Naive B cell (primary cell): ENCODE measurements at regions not wholly inside any gene's neighbourhood (a gene's known extent, or its start where the extent isn't known, plus 50 kb on each side); places are given as distances from the start of the nearest gene placed in this dataset.

ENCODE experiments used
- ATAC-seq, 2 donors: fragments of 150-1000 bp; cut with Tn5 transposase; 2 replicates each; pipeline ENCODE4 v1.10.0; 2021; ENCODE audit warnings: low read depth in 2 of 2, mild to moderate bottlenecking in 2 of 2, moderate library complexity in 2 of 2
- DNase-seq: peaks from one replicate; pipeline ENCODE4 v3.0.0; 2022
- H3K27ac Mint-ChIP-seq, 6 donors: one replicate each; pipeline ENCODE4 v1.8.0; 2020 to 2022; ENCODE audit warnings: mild to moderate bottlenecking in 6 of 6, mixed read lengths in 6 of 6, moderate library complexity in 5 of 6, inconsistent platforms in 2 of 6
- H3K27me3 Mint-ChIP-seq, 3 donors: one replicate each; pipeline ENCODE4 v1.8.0; 2021 to 2022; ENCODE audit warnings: mixed read lengths in 3 of 3, mild to moderate bottlenecking in 1 of 3
- H3K36me3 Mint-ChIP-seq, 2 donors: one replicate each; pipeline ENCODE4 v1.8.0; 2020 to 2022; ENCODE audit warnings: mixed read lengths in 2 of 2, inconsistent platforms in 1 of 2, mild to moderate bottlenecking in 1 of 2
- H3K4me1 Mint-ChIP-seq, 3 donors: one replicate each; pipeline ENCODE4 v1.8.0; 2020 to 2022; ENCODE audit warnings: mixed read lengths in 3 of 3, inconsistent platforms in 1 of 3, mild to moderate bottlenecking in 1 of 3, moderate library complexity in 1 of 3
- H3K4me3 Mint-ChIP-seq, 8 donors: one replicate each; pipeline ENCODE4 v1.8.0; 2020 to 2022; ENCODE audit warnings: mild to moderate bottlenecking in 8 of 8, mixed read lengths in 8 of 8, moderate library complexity in 8 of 8, inconsistent platforms in 2 of 8
- H3K9me3 Mint-ChIP-seq, 7 donors: one replicate each; pipeline ENCODE4 v1.8.0; 2020 to 2022; ENCODE audit warnings: mixed read lengths in 7 of 7, mild to moderate bottlenecking in 5 of 7, inconsistent platforms in 2 of 7, moderate library complexity in 1 of 7

DNA sequence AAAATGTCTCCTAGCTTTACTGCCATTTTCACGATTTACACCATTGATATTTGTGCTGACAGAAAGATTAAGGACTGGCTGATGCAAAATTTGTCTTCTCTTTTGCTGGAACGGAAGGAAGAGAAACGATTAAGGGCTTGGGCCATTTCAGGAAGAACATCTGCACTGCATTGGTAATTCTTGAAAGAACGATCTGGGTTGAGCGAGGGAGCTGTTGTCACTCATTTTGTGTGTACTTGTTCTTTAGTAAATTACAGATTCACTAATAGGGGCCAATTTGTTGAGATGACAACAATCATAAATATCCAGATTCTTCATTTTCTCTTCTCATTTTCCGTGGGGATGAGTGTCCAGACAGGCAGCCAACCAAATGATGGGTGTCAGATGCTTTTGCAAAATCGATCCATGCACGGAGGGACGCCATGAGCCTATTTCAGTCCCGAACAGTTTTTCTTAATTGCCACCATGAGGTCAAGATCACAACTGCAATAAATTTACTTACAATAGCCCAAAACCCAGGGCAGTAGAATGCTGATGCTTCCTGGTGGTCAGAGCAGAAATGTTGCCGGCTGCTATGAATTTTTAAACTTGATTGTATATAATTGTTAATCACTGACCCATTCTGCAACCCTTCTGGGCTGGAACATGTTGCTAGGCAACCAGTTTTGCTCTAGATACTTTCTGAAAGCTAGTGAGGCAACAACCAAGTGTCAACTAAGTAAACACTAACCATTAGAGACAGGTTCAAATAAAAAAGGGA, 132.4 kb upstream of the TIAM1 start:
- Mint-ChIP-seq H3K36me3 (no peaks in the 10 kb centered on the region), H3K27me3 (no peaks in the 10 kb centered on the region), H3K9me3 (peaks cover 0 to 12% (median 4%) of the 10 kb centered on the region in 7 donors), H3K4me1 (no peaks in the 10 kb centered on the region), H3K4me3 (no peak overlapping the region), H3K27ac (no peak overlapping the region)
- no peak for ATAC-seq
- no peak for DNase-seq

- peaks cover 0 to 4% (median 0%) of the 10 kb centered on the region in 7 donors for H3K9me3 Mint-ChIP-seq
- H3K27me3 Mint-ChIP-seq = no peaks in the 10 kb centered on the region
- H3K4me3 Mint-ChIP-seq = no peak overlapping the region
These were observed 131.2 kb upstream of the TIAM1 start for GRCh38 chr21:31475223-31475622.

GRCh38 chr21:31473685-31474345, 129.8 kb upstream of the TIAM1 start:
- Mint-ChIP-seq H3K27me3 (no peaks in the 10 kb centered on the region), H3K4me1 (no peaks in the 10 kb centered on the region), H3K27ac (peak overlapping the region in 1 of 6 donors; percentile 81), H3K9me3 (peaks cover 0 to 3% (median 0%) of the 10 kb centered on the region in 7 donors), H3K36me3 (no peaks in the 10 kb centered on the region), H3K4me3 (no peak overlapping the region)
- DNase-seq = no peak
- no peak for ATAC-seq

More at GRCh38 chr21:31475223-31475622, 131.2 kb upstream of the TIAM1 start:
- peak overlapping the region in 1 of 6 donors; percentile 60 for H3K27ac Mint-ChIP-seq
- ATAC-seq (no peak), DNase-seq (no peak)
- no peaks in the 10 kb centered on the region for H3K4me1 Mint-ChIP-seq
- H3K36me3 Mint-ChIP-seq = no peaks in the 10 kb centered on the region

- no peaks in the 10 kb centered on the region for H3K4me1 Mint-ChIP-seq
- DNase-seq = no peak
- H3K36me3 Mint-ChIP-seq = no peaks in the 10 kb centered on the region
- no peak overlapping the region for H3K4me3 Mint-ChIP-seq
- H3K27ac Mint-ChIP-seq = no peak overlapping the region
- H3K9me3 Mint-ChIP-seq = peaks cover 0 to 1% (median 0%) of the 10 kb centered on the region in 7 donors
- ATAC-seq = no peak
- no peaks in the 10 kb centered on the region for H3K27me3 Mint-ChIP-seq
These were observed 127.8 kb upstream of the TIAM1 start for GRCh38 chr21:31471865-31472264.

DNA sequence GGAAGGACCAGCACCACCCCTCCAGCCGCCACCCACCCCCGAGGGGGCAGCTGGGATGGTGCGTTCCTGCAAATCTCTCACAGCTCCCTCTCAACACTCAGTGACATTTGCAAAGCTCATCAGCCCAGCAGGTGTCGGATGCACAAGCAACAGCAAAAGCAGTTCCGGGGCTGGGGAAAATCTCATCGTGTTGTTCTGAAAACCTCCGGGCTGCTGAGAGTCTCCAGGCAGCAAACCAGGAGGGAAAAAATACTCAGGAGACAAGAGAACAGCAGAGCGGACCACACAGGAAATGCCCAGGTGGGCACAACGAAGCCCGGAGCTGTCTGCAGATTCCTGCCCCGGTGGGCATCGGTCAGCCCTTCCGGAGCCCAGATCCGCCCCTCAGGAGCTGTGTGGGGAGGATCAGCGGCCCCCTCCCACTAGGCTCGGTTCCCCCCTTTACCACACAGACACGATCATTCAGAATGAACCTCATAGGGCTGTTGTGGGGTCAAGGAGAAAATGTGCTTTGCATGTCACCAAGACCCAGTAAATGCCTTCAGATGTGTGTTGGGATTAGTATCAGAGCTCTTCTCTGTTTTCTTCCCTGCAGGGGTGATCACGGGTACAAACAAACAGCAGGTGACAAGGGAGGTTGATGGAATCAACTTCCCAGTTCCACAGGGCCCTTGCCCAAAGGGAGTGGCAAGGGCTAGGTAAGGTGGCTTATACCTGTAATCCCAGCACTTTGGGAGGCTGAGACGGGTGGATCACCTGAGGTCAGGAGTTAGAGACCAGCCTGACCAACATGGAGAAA, 127.0 kb upstream of the TIAM1 start:
- ATAC-seq = no peak
- Mint-ChIP-seq H3K4me3 (no peak overlapping the region), H3K27ac (no peak overlapping the region)

GRCh38 chr21:31460980-31461379, 116.9 kb upstream of the TIAM1 start:
- Mint-ChIP-seq H3K9me3 (peaks cover 0 to 3% (median 0%) of the 10 kb centered on the region in 7 donors), H3K36me3 (no peaks in the 10 kb centered on the region), H3K27ac (no peak overlapping the region), H3K27me3 (no peaks in the 10 kb centered on the region), H3K4me1 (peaks cover 7 to 12% (median 8%) of the 10 kb centered on the region in 3 donors), H3K4me3 (peak overlapping the region in 1 of 8 donors; percentile 27)
- DNase-seq (no peak), ATAC-seq (peak in 1 of 2 donors; percentile 20)

More for the DNA sequence above, 127.0 kb upstream of the TIAM1 start:
- no peak for DNase-seq
- no peaks in the 10 kb centered on the region for H3K36me3 Mint-ChIP-seq
- H3K9me3 Mint-ChIP-seq = peaks cover 0 to 1% (median 0%) of the 10 kb centered on the region in 7 donors
- no peaks in the 10 kb centered on the region for H3K4me1 Mint-ChIP-seq
- no peaks in the 10 kb centered on the region for H3K27me3 Mint-ChIP-seq

DNA sequence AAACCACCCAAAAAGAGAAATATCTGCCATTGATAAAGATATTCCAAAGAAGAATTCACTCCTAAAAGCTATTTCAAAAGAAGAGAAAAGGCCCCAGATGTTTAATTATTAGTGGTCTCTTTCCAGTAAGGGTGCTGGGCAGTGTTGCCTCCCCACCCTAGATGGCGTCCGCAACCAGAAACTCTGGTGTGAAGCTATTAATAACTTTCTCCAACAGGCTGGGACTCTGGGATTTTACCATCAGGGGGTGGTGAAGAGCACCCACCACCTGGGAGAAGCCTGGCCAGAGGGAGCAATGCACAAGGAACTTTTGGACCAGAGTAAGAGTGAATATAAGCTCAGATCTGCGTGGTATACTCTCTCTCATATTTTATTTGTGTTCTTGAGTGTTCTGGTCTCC, 115.4 kb upstream of the TIAM1 start:
- Mint-ChIP-seq H3K4me1 (peaks cover 7 to 12% (median 8%) of the 10 kb centered on the region in 3 donors), H3K27me3 (no peaks in the 10 kb centered on the region), H3K36me3 (no peaks in the 10 kb centered on the region), H3K27ac (peak overlapping the region in 1 of 6 donors; percentile 12), H3K9me3 (peaks cover 0 to 3% (median 0%) of the 10 kb centered on the region in 7 donors), H3K4me3 (no peak overlapping the region)
- ATAC-seq = no peak
- no peak for DNase-seq

- Mint-ChIP-seq H3K27me3 (peaks cover 0 to 4% (median 0%) of the 10 kb centered on the region in 3 donors), H3K27ac (no peak overlapping the region), H3K9me3 (peaks cover 0 to 4% (median 0%) of the 10 kb centered on the region in 7 donors), H3K4me3 (no peak overlapping the region), H3K4me1 (peaks cover 7 to 12% (median 8%) of the 10 kb centered on the region in 3 donors), H3K36me3 (peaks cover 0 to 5% of the 10 kb centered on the region in 2 donors)
- no peak for DNase-seq
- ATAC-seq = no peak
These were observed 113.6 kb upstream of the TIAM1 start for GRCh38 chr21:31457675-31458074.

DNA sequence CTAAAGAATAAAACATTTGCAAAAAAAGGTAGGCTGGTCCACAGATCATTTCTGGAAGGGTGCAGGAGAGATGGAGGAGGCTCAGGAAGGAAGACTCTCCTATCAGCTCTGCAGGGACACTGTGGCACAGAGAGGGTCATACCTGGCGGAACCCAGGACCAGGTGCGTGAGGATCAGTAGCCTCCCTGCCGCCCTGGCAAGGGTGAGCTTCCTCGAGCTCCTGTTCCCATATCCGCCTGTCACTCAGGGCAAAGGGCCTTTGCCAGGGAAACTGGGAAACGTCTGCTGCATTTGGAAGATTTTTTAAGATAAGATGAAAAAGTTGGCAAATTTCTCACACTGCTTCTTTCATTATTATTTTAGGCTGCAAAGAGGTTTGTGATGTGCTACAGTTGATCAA, 112.1 kb upstream of the TIAM1 start:
- DNase-seq (no peak), ATAC-seq (no peak)
- Mint-ChIP-seq H3K9me3 (peaks cover 0 to 6% (median 0%) of the 10 kb centered on the region in 7 donors), H3K27ac (peak overlapping the region in 1 of 6 donors; percentile 30), H3K27me3 (peaks cover 0 to 4% (median 0%) of the 10 kb centered on the region in 3 donors), H3K4me3 (no peak overlapping the region), H3K36me3 (peaks cover 0 to 6% of the 10 kb centered on the region in 2 donors), H3K4me1 (peaks cover 7 to 12% (median 8%) of the 10 kb centered on the region in 3 donors)

- Mint-ChIP-seq H3K27me3 (peaks cover 0 to 4% (median 0%) of the 10 kb centered on the region in 3 donors), H3K4me1 (peaks cover 6% of the 10 kb centered on the region in 3 donors), H3K27ac (no peak overlapping the region), H3K9me3 (peaks cover 0 to 6% (median 0%) of the 10 kb centered on the region in 7 donors), H3K36me3 (peaks cover 0 to 6% of the 10 kb centered on the region in 2 donors), H3K4me3 (no peak overlapping the region)
- ATAC-seq (no peak), DNase-seq (no peak)
These were observed 111.4 kb upstream of the TIAM1 start for GRCh38 chr21:31455506-31455905.

GRCh38 chr21:31450980-31451379, 106.9 kb upstream of the TIAM1 start:
- H3K27me3 Mint-ChIP-seq = peaks cover 0 to 4% (median 0%) of the 10 kb centered on the region in 3 donors
- peaks cover 0 to 6% (median 0%) of the 10 kb centered on the region in 7 donors for H3K9me3 Mint-ChIP-seq
- no peak for DNase-seq
- no peak overlapping the region for H3K4me3 Mint-ChIP-seq
- peaks cover 0 to 6% of the 10 kb centered on the region in 2 donors for H3K36me3 Mint-ChIP-seq
- H3K27ac Mint-ChIP-seq = no peak overlapping the region
- H3K4me1 Mint-ChIP-seq = peaks cover 4 to 7% (median 6%) of the 10 kb centered on the region in 3 donors
- ATAC-seq = no peak

DNA sequence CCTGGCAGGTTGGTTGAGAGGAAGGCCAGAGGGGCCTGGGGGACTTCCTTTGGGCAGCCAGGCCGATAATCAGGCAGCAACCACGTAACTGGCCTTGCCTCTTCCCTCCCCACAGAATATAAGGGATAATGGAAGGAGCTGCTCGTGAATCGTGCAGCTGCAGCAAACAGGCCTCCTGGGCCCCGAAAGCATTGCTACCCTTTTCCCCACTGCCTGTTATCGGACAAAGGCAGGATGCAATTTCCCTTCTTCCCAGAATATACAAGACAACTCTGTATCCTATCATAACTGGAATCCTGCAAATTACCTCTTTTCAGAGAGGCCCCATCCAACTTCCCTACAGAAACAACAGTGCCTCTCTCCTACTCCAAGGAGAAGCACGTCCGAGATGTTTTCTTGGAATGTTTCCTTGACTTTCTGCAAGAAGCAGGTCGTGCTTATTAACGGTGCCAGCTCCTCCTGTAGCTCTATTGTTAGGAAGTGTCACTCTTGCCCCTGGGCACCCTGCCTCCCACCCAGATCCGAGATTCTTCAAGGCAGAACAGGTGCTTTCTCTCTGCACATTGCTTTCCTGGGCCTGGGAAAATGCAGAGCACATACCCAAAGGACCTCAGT, 106.0 kb upstream of the TIAM1 start:
- H3K9me3 Mint-ChIP-seq = peaks cover 0 to 6% (median 0%) of the 10 kb centered on the region in 7 donors
- ATAC-seq (no peak), DNase-seq (no peak)
- H3K4me3 Mint-ChIP-seq = no peak overlapping the region
- peaks cover 0 to 4% (median 0%) of the 10 kb centered on the region in 3 donors for H3K27me3 Mint-ChIP-seq
- no peak overlapping the region for H3K27ac Mint-ChIP-seq
- H3K4me1 Mint-ChIP-seq = peaks cover 4 to 7% (median 7%) of the 10 kb centered on the region in 3 donors
- peaks cover 0 to 6% of the 10 kb centered on the region in 2 donors for H3K36me3 Mint-ChIP-seq

GRCh38 chr21:31448496-31448895, 104.4 kb upstream of the TIAM1 start:
- peaks cover 0 to 6% (median 0%) of the 10 kb centered on the region in 7 donors for H3K9me3 Mint-ChIP-seq
- H3K4me3 Mint-ChIP-seq = peak overlapping the region in 1 of 8 donors; percentile 22
- ATAC-seq (no peak), DNase-seq (no peak)
- H3K4me1 Mint-ChIP-seq = peaks cover 4 to 7% (median 7%) of the 10 kb centered on the region in 3 donors
- no peaks in the 10 kb centered on the region for H3K27me3 Mint-ChIP-seq
- H3K36me3 Mint-ChIP-seq = peaks cover 0 to 6% of the 10 kb centered on the region in 2 donors
- no peak overlapping the region for H3K27ac Mint-ChIP-seq
